ENCODE measurements at regions not wholly inside any gene's neighbourhood (a gene's known extent, or its start where the extent isn't known, plus 50 kb on each side); places are given as distances from the start of the nearest gene placed in this dataset.

DNA sequence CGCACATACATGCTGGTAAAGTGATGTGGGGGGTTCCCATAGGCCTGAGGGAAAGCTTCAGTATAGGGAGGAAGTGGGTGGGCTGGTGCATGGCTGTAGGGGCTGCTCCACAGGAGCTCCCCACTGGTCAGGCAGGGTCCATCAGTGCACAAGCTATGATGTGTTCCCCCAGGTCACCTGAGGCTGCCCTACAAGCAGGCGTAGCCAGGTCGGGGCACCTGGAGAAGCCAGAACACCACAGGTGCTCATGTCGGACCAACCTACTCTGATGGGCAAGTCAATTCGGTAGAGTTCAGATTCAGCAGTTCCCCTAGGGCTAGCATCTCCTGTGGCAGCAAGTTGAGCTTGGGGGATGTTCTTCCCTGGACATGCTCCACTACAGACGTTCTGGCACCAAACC lies 103.3 kb upstream of the EPHA5 start:
- TF ChIP-seq EZH2phosphoT487 (IDR thresholded peaks at IDR 0.05; ENCODE audit: insufficient read depth, low read depth) (no peak), EZH2 (IDR thresholded peaks at IDR 0.05; ENCODE audit: insufficient read depth, poor library complexity, severe bottlenecking) (no peak)

Measured in GM23248 (cell line).